NCI-H446 treated with DMSO at 0.1 percent for 48 hours (cell line): ENCODE measurements at regions not wholly inside any gene's neighbourhood (a gene's known extent, or its start where the extent isn't known, plus 50 kb on each side); places are given as distances from the start of the nearest gene placed in this dataset.
"Not testable (repeated sequence)": the region's sequence is repeated elsewhere in the genome, so short reads cannot be mapped to it uniquely, and the experiment has no call there.

Experiments used
- DNase-seq: peaks from one replicate; lab custom pipeline; 2025; lab: John Stamatoyannopoulos, UW

- DNase-seq = no peak
Measured at GRCh38 chr2:235399895-235400294, 93.9 kb upstream of the AGAP1 start.

GRCh38 chr2:235402422-235402821 lies 91.4 kb upstream of the AGAP1 start:
- no peak for DNase-seq

DNA sequence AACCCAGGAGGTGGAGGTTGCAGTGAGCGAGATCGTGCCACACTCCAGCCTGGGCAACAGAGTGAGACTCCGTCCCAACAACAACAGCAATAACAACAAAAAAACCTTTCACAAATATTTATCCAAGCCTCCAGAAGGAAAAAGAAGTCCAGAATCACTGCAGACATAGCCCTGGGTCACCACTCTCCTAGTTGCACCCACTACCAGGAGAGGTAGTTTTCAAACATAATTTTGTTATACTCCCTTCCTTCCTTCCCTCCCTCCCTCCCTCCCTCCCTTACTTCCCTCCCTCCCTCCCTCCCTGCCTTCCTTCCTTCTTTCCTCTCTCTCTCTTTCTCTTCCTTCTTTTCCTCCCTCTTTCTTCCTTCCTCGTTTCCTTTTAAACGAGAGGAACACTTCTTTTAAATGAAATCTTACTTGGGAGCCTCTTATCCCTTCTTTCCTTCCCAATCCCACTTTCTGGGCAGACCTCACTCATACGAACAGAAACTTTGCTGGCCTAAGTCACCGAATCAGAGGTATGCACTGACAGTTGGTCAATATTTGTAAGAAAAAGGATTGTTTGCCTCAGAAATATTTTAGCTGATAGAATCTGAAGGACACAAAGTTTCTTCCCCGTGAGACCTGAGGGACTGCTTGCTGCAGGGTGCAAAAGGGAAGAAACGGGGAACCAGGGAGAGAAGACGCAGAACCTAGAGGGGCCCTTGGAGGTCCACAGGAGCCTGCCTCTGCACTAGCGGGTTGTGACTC lies 88.1 kb upstream of the AGAP1 start:
- DNase-seq = no peak

DNA sequence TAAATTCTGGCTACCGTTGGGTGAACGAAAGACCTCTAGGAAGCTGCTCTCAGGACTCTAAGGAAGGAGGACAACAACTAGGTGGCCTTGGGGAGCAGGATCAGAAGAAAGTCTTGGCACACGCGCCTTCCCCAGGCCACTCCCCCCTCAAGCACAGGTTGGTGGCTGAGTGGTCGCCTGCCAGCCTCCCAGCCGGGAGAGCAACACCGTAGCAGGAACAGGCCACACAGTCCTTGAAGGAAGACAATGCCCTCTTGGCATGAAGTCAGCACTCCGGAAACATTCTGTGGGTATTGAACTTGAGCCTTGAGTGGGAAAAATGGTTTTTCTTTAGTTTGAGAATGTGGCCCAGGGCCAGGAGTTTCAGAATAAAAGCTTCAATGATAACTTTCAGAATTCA lies 87.4 kb upstream of the AGAP1 start:
- DNase-seq = no peak

DNA sequence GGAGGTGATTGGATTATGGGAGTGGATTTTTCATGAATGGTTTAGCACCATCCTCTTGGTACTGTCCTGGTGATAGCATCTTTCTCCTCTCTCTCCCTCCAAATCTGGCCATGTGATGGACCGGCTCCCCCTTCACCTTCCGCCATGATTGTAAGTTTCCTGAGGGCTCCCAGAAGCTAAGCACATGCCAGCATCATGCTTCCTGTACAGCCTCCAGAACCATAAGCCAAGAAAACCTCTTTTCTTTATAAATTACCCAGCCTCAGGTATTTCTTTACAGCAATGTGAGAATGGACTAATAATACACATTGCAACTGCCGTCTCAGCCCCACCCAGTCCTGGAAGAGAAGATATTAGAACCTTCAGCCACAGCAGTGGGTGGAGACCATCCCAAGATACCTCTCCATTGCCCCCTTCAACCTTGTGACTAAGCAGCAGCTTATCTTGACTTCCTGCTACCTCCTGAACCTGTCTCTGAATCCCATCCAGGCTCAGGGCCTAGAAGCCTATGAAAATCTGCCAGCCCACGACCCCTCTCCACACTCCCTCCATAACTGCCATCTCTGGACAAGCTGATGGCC lies 81.8 kb upstream of the AGAP1 start:
- no peak for DNase-seq

- DNase-seq = no peak
Measured at GRCh38 chr2:235413064-235413463, 80.8 kb upstream of the AGAP1 start.

- no peak for DNase-seq
Measured at GRCh38 chr2:235414422-235414821, 79.4 kb upstream of the AGAP1 start.

DNA sequence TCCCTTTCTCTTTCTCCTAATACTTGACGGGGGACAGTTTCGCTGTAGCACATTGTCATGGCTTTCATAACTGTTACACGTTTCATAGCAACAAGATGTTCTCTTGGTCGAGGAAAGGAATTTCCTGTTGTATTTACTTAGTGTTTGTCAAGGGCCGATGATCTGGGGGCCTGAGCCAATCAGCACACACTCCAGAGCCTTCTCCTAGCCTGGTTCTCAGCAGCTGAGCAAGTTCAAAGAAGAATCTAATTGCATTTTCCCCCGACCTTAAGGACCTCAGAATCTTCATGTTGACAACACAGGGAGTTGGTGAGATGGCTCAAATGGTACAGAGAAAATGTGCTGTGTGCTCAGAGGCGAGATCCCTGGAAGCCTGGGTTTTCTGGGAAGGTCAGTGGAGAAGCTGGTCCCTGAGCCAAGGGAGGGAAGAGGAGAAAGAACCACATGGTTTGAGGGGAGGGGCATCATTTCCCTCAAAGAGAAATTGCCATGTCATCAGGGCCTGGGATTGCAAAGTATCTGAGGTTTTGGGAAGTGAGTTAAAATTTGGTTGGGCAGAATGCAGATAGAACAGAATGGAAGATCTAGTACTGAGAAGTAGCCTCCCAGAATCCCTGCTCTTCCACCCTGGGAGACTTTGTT lies 76.9 kb upstream of the AGAP1 start:
- DNase-seq = no peak

GRCh38 chr2:235418918-235419317 lies 74.9 kb upstream of the AGAP1 start:
- DNase-seq = no peak

- no peak for DNase-seq
Measured at GRCh38 chr2:235419996-235420395, 73.8 kb upstream of the AGAP1 start.

GRCh38 chr2:235421618-235422017 lies 72.2 kb upstream of the AGAP1 start:
- no peak for DNase-seq

DNA sequence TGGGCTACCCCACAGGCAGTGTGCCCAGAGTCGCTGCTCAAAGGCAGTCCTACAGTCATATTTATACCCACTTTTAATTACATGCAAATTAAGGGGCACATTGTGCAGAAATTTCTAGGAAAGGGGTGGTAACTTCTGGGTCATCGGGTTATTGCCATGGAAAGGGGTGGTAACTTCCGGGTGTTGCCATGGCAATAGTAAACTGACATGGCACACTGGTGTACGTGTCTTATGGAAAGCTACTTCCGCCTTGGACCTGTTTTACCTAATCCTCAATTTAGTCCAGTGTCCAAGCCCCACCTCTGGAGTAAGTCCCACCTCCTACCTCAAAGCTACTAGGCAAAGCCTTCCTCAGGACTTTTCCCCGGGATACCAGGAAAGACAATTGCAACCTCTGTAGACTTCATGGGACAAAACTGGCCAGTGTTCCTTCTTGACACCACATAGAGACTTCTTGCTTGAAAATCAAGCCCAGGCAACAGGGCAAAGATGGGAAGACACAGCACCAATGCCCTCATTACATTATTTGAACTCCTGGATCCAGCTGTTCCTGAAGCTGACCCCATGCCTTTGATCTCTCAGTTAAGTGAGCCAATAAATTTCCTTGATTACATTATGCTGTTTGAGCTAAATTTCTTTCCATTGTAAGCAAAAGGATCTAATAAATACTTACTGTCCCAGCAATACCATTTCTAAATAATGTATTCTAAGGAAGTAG lies 63.3 kb upstream of the AGAP1 start:
- no peak for DNase-seq

GRCh38 chr2:235432741-235433520 lies 60.9 kb upstream of the AGAP1 start:
- DNase-seq = no peak

DNA sequence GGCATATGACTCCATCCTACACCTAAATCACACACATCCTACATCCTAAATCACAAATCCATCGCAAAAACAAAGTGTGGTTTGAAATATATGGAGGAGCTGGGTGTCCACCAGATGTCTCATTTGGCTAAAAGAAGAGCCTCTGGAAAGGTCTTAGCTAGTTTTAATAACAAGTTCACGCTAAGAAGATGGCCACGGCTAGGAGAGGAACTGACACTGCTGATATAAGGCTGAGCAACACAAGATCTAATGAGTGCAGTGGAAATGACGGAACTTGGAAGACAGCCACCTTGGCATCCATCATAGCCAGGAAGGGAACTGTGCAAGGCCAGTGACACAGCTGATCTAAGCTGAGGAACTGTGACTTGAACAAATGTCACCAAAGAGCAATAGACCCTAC lies 60.0 kb upstream of the AGAP1 start:
- DNase-seq = peak; percentile 32

DNA sequence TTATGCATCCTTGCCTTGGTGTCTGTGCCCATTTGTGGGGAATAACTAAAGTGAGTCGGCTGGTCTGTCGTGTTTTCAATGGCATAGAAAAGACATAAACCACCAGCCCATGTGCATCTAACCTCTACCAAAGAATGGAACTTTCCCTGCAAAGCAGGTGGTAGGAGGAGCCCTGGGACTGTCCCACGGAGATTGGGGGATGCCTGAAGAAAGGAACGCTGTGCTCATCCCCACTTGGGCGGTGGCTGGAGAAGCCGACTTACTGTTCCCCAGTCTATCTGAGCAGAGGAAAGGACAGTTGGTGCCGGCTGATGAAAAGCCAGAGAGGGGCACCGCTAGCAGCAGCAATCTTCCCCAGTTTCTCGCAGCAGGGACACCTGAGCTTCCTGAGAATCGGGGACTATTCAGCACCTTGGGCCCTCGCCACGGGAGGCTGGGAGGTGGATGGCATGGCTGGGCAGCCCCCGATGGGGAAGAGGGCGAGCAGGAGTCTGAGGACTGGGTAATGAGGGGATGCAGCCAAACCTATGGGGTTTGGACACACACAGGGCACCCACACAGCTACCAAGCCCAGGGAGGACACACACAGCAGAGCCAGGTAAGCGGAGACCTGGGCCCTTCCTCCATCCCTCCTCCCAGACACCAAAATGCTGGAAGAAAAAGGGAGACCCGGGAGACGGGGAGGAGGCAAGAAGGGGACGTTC lies 53.7 kb upstream of the AGAP1 start:
- no peak for DNase-seq

- not testable (repeated sequence) for DNase-seq
Measured at GRCh38 chr2:235443580-235443979, 50.3 kb upstream of the AGAP1 start.
